Keratinocyte (primary cell): ENCODE measurements at regions not wholly inside any gene's neighbourhood (a gene's known extent, or its start where the extent isn't known, plus 50 kb on each side); places are given as distances from the start of the nearest gene placed in this dataset.

Experiments
- DNase-seq: peaks from one replicate; pipeline ENCODE4 v3.0.0-alpha.2; 2011; ENCODE audit warnings: low read depth, missing footprints, low spot score
- FAIRE-seq: peaks from 2 replicates; lab custom pipeline; 2011; peaks lifted over from hg19 to GRCh38; lab: Jason Lieb, UNC
- H2AFZ ChIP-seq: 2 replicates; pipeline ENCODE4 v1.6.0; 2012; ENCODE audit warnings: low read length, control low read depth, inconsistent platforms; ENCODE audit not compliant: control insufficient read depth
- H3K27ac ChIP-seq: 2 replicates; pipeline ENCODE4 v1.5.1; 2011; ENCODE audit warnings: low read length; ENCODE audit not compliant: control insufficient read depth, insufficient read depth
- H3K27me3 ChIP-seq: 3 replicates; pipeline ENCODE4 v1.6.0; 2011; ENCODE audit warnings: low read length; ENCODE audit not compliant: control insufficient read depth, insufficient read depth; ENCODE audit errors: extremely low read depth
- H3K36me3 ChIP-seq, 2 experiments: 2 replicates in 1 of 2; 3 replicates in 1 of 2; pipeline ENCODE4 v1.5.1; 2011; ENCODE audit warnings: low read length in 2 of 2, mild to moderate bottlenecking in 1 of 2; ENCODE audit not compliant: control insufficient read depth in 2 of 2, insufficient read depth in 2 of 2; ENCODE audit errors: extremely low read depth in 1 of 2
- H3K4me1 ChIP-seq: 3 replicates; pipeline ENCODE4 v1.5.1; 2011; ENCODE audit warnings: low read length; ENCODE audit not compliant: control insufficient read depth, insufficient read depth; ENCODE audit errors: extremely low read depth
- H3K4me2 ChIP-seq: 3 replicates; pipeline ENCODE4 v1.6.0; 2011; ENCODE audit warnings: low read depth, low read length; ENCODE audit not compliant: control insufficient read depth, insufficient read depth; ENCODE audit errors: extremely low read depth
- H3K4me3 ChIP-seq, 3 experiments: fragments of 200-600 bp in 1 of 3; sonication (generic) in 1 of 3; 2 replicates in 2 of 3; 3 replicates in 1 of 3; pipeline ENCODE4 v1.5.1; 2011 to 2016; ENCODE audit warnings: low read length in 3 of 3, mild to moderate bottlenecking in 3 of 3, control low read depth in 2 of 3, inconsistent platforms in 1 of 3, low read depth in 1 of 3, mixed read lengths in 1 of 3, mixed run types in 1 of 3, moderate library complexity in 1 of 3; ENCODE audit not compliant: control insufficient read depth in 2 of 3, insufficient read depth in 2 of 3; ENCODE audit errors: extremely low read depth in 1 of 3
- H3K79me2 ChIP-seq: 2 replicates; pipeline ENCODE4 v1.6.0; 2012; ENCODE audit warnings: low read length; ENCODE audit not compliant: control insufficient read depth, insufficient read depth
- H3K9ac ChIP-seq: 3 replicates; pipeline ENCODE4 v1.6.0; 2011; ENCODE audit warnings: low read length; ENCODE audit not compliant: control insufficient read depth, insufficient read depth; ENCODE audit errors: extremely low read depth
- H3K9me1 ChIP-seq: 3 replicates; pipeline ENCODE4 v1.6.0; 2011; ENCODE audit warnings: low read length; ENCODE audit not compliant: control insufficient read depth, insufficient read depth; ENCODE audit errors: extremely low read depth
- H3K9me3 ChIP-seq: 2 replicates; pipeline ENCODE4 v1.5.1; 2012; ENCODE audit warnings: low read depth, low read length; ENCODE audit not compliant: control insufficient read depth
- H4K20me1 ChIP-seq: 3 replicates; pipeline ENCODE4 v1.6.0; 2011; ENCODE audit warnings: low read length; ENCODE audit not compliant: control insufficient read depth, insufficient read depth; ENCODE audit errors: extremely low read depth
- EZH2 ChIP-seq: IDR thresholded peaks from one replicate; pipeline ENCODE4 v1.6.1; 2012; ENCODE audit warnings: inconsistent platforms, mild to moderate bottlenecking, low read length, moderate library complexity
- dilution Hi-C: fragments of 300-500 bp; cut with MboI; formaldehyde crosslinking; loops from one replicate; pipeline ENCODE4 v1.7.0; 2020; ENCODE audit warnings: low sequenced_read_pairs; ENCODE audit not compliant: extremely low pct_ligation_motif_present
- TF ChIP-seq, protein P1 (sequence below), 3 experiments: IDR thresholded peaks in 1 of 3; conservative IDR thresholded peaks in 1 of 3; optimal IDR thresholded peaks in 1 of 3; 2 replicates in 2 of 3; 3 replicates in 1 of 3; pipeline versions ENCODE3 to v1.5.1; 2011; ENCODE audit warnings: low read length in 3 of 3, mild to moderate bottlenecking in 3 of 3, moderate library complexity in 2 of 3, control low read depth in 1 of 3, inconsistent platforms in 1 of 3; ENCODE audit not compliant: insufficient read depth in 2 of 3; ENCODE audit errors: extremely low read depth in 1 of 3

DNA sequence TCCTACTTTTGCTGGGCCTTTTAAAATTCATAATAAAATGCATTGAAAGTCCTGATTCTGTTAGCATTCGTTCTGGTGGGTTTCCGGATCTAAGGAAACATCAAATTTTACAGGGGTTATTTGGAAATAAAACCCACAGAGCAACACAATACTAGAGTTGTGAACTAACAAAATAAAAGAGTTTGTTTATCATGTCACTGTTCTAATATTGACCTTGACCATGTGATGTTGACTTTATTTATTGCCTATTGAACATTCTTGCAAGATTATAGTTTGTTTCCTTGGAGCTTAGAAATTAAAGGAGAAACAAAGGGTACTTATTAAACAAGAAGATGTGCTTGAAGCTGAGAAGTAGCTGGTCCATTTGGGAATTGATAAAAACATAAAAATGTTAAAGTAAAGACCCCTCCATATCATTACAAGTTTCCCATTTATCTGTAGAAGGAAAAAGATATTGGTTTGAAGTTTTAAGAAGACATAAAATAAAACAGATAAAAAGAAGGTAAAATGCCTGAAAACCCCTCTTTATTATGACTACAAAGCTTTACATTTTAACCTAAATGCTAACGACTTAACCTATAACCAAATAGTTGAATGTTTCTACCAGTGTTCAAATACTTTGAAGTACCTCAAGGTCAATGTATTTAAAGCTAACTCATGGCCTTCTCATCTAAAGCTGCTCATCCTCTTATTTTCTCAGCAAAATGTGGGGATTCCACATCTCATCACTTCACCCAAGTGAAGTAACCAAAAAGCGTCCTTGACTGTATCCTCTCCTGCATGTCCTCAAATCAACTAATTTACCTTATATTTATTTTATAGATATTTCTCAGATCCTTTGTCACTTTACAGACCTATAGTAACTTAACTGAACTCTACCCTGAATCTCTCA is 179.6 kb downstream of the GASK1B start:
- H3K4me2 ChIP-seq, result no peak overlapping the region
- no peak for FAIRE-seq

DNA sequence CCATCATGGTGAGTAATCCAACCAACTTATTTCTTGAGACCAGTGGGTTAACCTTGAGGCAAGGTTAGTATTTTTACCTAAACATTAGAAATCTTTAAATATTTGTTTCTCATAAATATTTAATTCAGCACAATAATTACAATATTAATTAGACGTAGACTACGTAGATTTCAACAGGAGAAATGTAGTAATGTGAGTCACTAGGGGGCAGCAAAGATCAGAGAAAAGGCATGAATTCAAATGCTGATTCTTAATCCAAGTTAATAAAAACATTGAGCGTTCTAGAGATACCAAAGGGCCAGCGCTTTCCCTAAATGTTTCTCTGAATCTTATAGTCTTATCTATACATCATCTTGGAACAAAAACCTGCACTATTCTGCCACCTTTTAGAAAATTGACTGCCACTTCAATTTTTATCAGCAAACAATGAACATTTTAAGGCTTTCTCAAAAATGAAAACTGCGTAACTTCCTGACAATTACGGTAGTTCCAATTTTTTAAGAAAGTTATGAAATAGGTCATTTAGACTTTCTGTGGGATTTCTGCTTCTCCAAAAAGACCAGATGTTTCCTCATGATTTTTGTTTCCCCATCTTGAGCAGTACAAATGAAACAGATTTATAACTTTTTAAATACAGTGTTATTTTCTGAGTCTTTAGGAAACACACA is 180.7 kb downstream of the GASK1B start:
- no peaks in the 10 kb centered on the region for H3K9me3 ChIP-seq
- no peaks in the 10 kb centered on the region for H3K27me3 ChIP-seq
- peak overlapping the region; percentile 41 for H3K4me2 ChIP-seq
- DNase-seq, result no peak
- H3K4me1 ChIP-seq, result no peaks in the 10 kb centered on the region
- H3K27ac ChIP-seq, result no peak overlapping the region
- no peaks in the 10 kb centered on the region for H3K9me1 ChIP-seq
- no peaks in the 10 kb centered on the region for H3K36me3 ChIP-seq
- peak overlapping the region; percentile 62 for H2AFZ ChIP-seq
- no peaks in the 10 kb centered on the region for H4K20me1 ChIP-seq
- TF ChIP-seq EZH2, result no peak
- TF ChIP-seq, protein P1, sequence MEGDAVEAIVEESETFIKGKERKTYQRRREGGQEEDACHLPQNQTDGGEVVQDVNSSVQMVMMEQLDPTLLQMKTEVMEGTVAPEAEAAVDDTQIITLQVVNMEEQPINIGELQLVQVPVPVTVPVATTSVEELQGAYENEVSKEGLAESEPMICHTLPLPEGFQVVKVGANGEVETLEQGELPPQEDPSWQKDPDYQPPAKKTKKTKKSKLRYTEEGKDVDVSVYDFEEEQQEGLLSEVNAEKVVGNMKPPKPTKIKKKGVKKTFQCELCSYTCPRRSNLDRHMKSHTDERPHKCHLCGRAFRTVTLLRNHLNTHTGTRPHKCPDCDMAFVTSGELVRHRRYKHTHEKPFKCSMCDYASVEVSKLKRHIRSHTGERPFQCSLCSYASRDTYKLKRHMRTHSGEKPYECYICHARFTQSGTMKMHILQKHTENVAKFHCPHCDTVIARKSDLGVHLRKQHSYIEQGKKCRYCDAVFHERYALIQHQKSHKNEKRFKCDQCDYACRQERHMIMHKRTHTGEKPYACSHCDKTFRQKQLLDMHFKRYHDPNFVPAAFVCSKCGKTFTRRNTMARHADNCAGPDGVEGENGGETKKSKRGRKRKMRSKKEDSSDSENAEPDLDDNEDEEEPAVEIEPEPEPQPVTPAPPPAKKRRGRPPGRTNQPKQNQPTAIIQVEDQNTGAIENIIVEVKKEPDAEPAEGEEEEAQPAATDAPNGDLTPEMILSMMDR (optimal IDR thresholded peaks at IDR 0.05 in 1 of 3, IDR thresholded peaks at IDR 0.05 in 1 of 3, conservative IDR thresholded peaks at IDR 0.05 in 1 of 3; ENCODE audit: extremely low read depth in 1 of 3, insufficient read depth in 2 of 3, low read length in 3 of 3), result peak in 2 of 3 experiments; percentile 13 to 44
- no peak overlapping the region for H3K4me3 ChIP-seq
- no peaks in the 10 kb centered on the region for H3K79me2 ChIP-seq
- FAIRE-seq, result peak; percentile 62
- dilution Hi-C loops, result no loop called here
- no peak overlapping the region for H3K9ac ChIP-seq

More for the DNA sequence above, 179.6 kb downstream of the GASK1B start:
- no peaks in the 10 kb centered on the region for H3K27me3 ChIP-seq
- H3K27ac ChIP-seq, result no peak overlapping the region
- dilution Hi-C loops, result no loop called here
- H3K79me2 ChIP-seq, result no peaks in the 10 kb centered on the region
- H3K9ac ChIP-seq, result no peak overlapping the region
- no peak overlapping the region for H3K4me3 ChIP-seq
- H3K4me1 ChIP-seq, result no peaks in the 10 kb centered on the region
- DNase-seq, result no peak
- H2AFZ ChIP-seq, result no peak overlapping the region
- TF ChIP-seq, protein P1 (optimal IDR thresholded peaks at IDR 0.05 in 1 of 3, IDR thresholded peaks at IDR 0.05 in 1 of 3, conservative IDR thresholded peaks at IDR 0.05 in 1 of 3; ENCODE audit: extremely low read depth in 1 of 3, insufficient read depth in 2 of 3, low read length in 3 of 3), result no peak
- no peak for TF ChIP-seq EZH2
- no peaks in the 10 kb centered on the region for H3K36me3 ChIP-seq
- no peaks in the 10 kb centered on the region for H3K9me1 ChIP-seq
- no peaks in the 10 kb centered on the region for H4K20me1 ChIP-seq
- H3K9me3 ChIP-seq, result no peaks in the 10 kb centered on the region
